ENCODE measurements at regions not wholly inside any gene's neighbourhood (a gene's known extent, or its start where the extent isn't known, plus 50 kb on each side); places are given as distances from the start of the nearest gene placed in this dataset.
"Not testable (repeated sequence)": the region's sequence is repeated elsewhere in the genome, so short reads cannot be mapped to it uniquely, and the experiment has no call there.

DNA sequence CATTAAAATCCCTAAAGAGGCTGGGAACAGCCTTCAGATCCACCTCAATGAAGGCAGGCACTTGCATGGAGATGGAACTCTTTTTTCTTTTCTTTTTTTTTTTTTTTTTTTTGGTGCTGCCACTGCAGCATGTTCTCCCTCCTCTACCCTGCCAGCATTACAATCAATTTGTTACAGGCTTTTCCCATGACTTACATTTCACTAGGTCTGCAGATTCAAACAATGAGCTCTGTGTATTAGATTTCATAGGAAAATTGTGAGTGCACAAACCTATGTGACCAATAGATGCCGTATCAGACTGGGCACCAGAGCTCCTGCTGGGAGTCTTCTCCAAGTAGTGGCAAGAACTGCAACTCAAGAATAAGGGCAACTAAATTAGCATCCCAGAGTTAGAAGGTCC is 63.8 kb upstream of the GABRQ start:
- Histone ChIP-seq H3K27me3 (ENCODE audit: control insufficient read depth, insufficient read depth, low read length) (no peaks in the 10 kb centered on the region), H3K4me1 (ENCODE audit: control insufficient read depth, insufficient read depth, low read length) (no peaks in the 10 kb centered on the region), H3K9me3 (ENCODE audit: control insufficient read depth, insufficient read depth, low read depth, low read length) (no peaks in the 10 kb centered on the region), H3K27ac (ENCODE audit: low read length) (no peak overlapping the region), H3K4me3 (ENCODE audit: low read depth in 2 of 2, low read length in 2 of 2) (no peak overlapping the region), H3K36me3 (ENCODE audit: control insufficient read depth, insufficient read depth, low read length) (no peaks in the 10 kb centered on the region)
- TF ChIP-seq SIN3A (IDR thresholded peaks at IDR 0.05; ENCODE audit: borderline replicate concordance, insufficient read depth, low read depth, low read length) (no peak), TCF7L2 (IDR thresholded peaks at IDR 0.05; ENCODE audit: low read depth, low read length) (no peak), REST (IDR thresholded peaks at IDR 0.05; ENCODE audit: insufficient read depth in 1 of 2, low read depth in 2 of 2, low read length in 1 of 2) (no peak), POLR2AphosphoS5 (IDR thresholded peaks at IDR 0.05; ENCODE audit: low read depth, low read length) (no peak)
- TF ChIP-seq, protein P1, sequence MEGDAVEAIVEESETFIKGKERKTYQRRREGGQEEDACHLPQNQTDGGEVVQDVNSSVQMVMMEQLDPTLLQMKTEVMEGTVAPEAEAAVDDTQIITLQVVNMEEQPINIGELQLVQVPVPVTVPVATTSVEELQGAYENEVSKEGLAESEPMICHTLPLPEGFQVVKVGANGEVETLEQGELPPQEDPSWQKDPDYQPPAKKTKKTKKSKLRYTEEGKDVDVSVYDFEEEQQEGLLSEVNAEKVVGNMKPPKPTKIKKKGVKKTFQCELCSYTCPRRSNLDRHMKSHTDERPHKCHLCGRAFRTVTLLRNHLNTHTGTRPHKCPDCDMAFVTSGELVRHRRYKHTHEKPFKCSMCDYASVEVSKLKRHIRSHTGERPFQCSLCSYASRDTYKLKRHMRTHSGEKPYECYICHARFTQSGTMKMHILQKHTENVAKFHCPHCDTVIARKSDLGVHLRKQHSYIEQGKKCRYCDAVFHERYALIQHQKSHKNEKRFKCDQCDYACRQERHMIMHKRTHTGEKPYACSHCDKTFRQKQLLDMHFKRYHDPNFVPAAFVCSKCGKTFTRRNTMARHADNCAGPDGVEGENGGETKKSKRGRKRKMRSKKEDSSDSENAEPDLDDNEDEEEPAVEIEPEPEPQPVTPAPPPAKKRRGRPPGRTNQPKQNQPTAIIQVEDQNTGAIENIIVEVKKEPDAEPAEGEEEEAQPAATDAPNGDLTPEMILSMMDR (IDR thresholded peaks at IDR 0.05): no peak
- ChIA-PET CTCF (no interaction called here), POLR2A (interaction anchor here (0.7 kb wide), 1 partner anchor 630 kb away, joined by 17 read pairs; no protein-coding TSS in a partner anchor)
- in situ Hi-C loops (cut with HindIII; ENCODE audit: low pct_unique_long_range_greater_than_20kb, low sequenced_read_pairs) (no loop called here), intact Hi-C loops (cut with micrococcal nuclease; ENCODE audit: unreplicated experiment) (no loop called here)
- DNase-seq (ENCODE audit: low read depth, low spot score) (no peak), ATAC-seq (no peak)
- BruUV-seq (replicated peaks): no TSS peak

DNA sequence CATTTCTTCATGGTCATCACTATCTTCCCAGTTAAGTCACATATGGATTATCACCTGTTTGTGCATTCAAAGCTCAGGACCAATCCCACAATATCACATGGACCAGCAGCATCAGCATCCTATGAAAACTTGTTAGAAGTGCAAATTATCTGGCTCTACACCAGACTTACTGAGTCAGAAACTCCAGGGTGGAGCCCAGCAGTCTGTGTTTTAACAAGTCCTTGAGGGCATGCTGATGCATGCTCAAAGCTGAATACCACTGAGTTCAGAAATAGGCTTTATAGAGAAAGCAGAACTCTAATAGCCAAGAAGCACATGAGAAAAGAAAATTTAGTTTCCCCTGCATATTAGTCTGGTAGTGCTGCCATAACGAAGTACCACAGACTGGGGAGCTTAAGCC is 62.4 kb upstream of the GABRQ start:
- intact Hi-C loops (cut with micrococcal nuclease; ENCODE audit: unreplicated experiment) (no loop called here), in situ Hi-C loops (cut with HindIII; ENCODE audit: low pct_unique_long_range_greater_than_20kb, low sequenced_read_pairs) (no loop called here)
- H3K36me3 ChIP-seq (ENCODE audit: control insufficient read depth, insufficient read depth, low read length): no peaks in the 10 kb centered on the region
- DNase-seq (ENCODE audit: low read depth, low spot score) (no peak), ATAC-seq (no peak)
- H3K9me3 ChIP-seq (ENCODE audit: control insufficient read depth, insufficient read depth, low read depth, low read length): no peaks in the 10 kb centered on the region
- no peak overlapping the region for H3K27ac ChIP-seq (ENCODE audit: low read length)
- no TSS peak for BruUV-seq (replicated peaks)
- CTCF ChIA-PET: no interaction called here
- no peaks in the 10 kb centered on the region for H3K27me3 ChIP-seq (ENCODE audit: control insufficient read depth, insufficient read depth, low read length)
- TF ChIP-seq SIN3A (IDR thresholded peaks at IDR 0.05; ENCODE audit: borderline replicate concordance, insufficient read depth, low read depth, low read length) (no peak), REST (IDR thresholded peaks at IDR 0.05; ENCODE audit: insufficient read depth in 1 of 2, low read depth in 2 of 2, low read length in 1 of 2) (no peak), TCF7L2 (IDR thresholded peaks at IDR 0.05; ENCODE audit: low read depth, low read length) (no peak), POLR2AphosphoS5 (IDR thresholded peaks at IDR 0.05; ENCODE audit: low read depth, low read length) (no peak)
- TF ChIP-seq, protein P1 (IDR thresholded peaks at IDR 0.05): no peak
- no peak overlapping the region for H3K4me3 ChIP-seq (ENCODE audit: low read depth in 2 of 2, low read length in 2 of 2)
- no peaks in the 10 kb centered on the region for H3K4me1 ChIP-seq (ENCODE audit: control insufficient read depth, insufficient read depth, low read length)
- POLR2A ChIA-PET: no interaction called here

GRCh38 chrX:152587523-152587922 is 50.2 kb upstream of the GABRQ start:
- in situ Hi-C loops (cut with HindIII; ENCODE audit: low pct_unique_long_range_greater_than_20kb, low sequenced_read_pairs); CTCF ChIA-PET; DNase-seq (ENCODE audit: low read depth, low spot score); H3K9me3 ChIP-seq (ENCODE audit: control insufficient read depth, insufficient read depth, low read depth, low read length); intact Hi-C loops (cut with micrococcal nuclease; ENCODE audit: unreplicated experiment); H3K4me1 ChIP-seq (ENCODE audit: control insufficient read depth, insufficient read depth, low read length); H3K4me3 ChIP-seq (ENCODE audit: low read depth in 2 of 2, low read length in 2 of 2); ATAC-seq; POLR2A ChIA-PET; H3K27ac ChIP-seq (ENCODE audit: low read length); H3K36me3 ChIP-seq (ENCODE audit: control insufficient read depth, insufficient read depth, low read length); H3K27me3 ChIP-seq (ENCODE audit: control insufficient read depth, insufficient read depth, low read length); BruUV-seq (replicated peaks): not testable (repeated sequence)

All from Panc1 (cell line).